ENCODE measurements at regions not wholly inside any gene's neighbourhood (a gene's known extent, or its start where the extent isn't known, plus 50 kb on each side); places are given as distances from the start of the nearest gene placed in this dataset.

DNA sequence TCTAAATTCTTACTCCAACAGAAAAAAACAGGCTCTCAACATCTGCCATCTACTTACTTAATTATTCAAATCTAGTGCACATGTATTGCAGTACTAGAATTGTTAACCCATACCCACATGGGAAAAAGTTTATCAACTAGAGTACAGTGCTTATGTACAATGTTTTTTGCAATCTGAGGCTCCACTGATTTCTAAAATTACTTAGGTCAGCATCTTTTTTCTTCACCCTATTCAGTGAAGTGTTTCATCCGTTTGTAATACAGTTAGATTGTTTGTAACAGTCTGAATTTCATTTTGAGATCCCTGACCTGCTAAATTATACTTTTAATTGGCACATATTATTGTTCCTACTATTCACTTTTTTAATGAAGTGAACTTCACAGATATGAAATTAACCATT is 402.2 kb downstream of the FOXA2 start:
- Histone ChIP-seq H3K9me3 (ENCODE audit: low read length) (no peaks in the 10 kb centered on the region), H3K4me1 (ENCODE audit: insufficient read depth, low read length) (no peaks in the 10 kb centered on the region), H3K36me3 (ENCODE audit: insufficient read depth, low read length) (no peaks in the 10 kb centered on the region), H3K27ac (ENCODE audit: low read depth, low read length) (no peak overlapping the region), H3K4me3 (ENCODE audit: low read length) (no peak overlapping the region), H3K27me3 (ENCODE audit: insufficient read depth, low read length, poor library complexity, severe bottlenecking) (no peaks in the 10 kb centered on the region)
- ChIA-PET CTCF (no interaction called here), POLR2A (no interaction called here)
- DNase-seq = no peak
- H3K4me3 Mint-ChIP-seq = no peak overlapping the region
- no peaks in the 10 kb centered on the region for H3K36me3 Mint-ChIP-seq
- no peak overlapping the region for H3K27ac Mint-ChIP-seq
- H3K4me1 Mint-ChIP-seq = no peaks in the 10 kb centered on the region
- peaks cover 7 to 16% (median 10%) of the 10 kb centered on the region in 5 donors for H3K9me3 Mint-ChIP-seq
- no peaks in the 10 kb centered on the region for H3K27me3 Mint-ChIP-seq

- Mint-ChIP-seq H3K27me3 (no peaks in the 10 kb centered on the region), H3K4me1 (no peaks in the 10 kb centered on the region), H3K9me3 (peaks cover 6 to 25% (median 11%) of the 10 kb centered on the region in 5 donors), H3K4me3 (no peak overlapping the region), H3K27ac (no peak overlapping the region), H3K36me3 (no peaks in the 10 kb centered on the region)
- POLR2A ChIA-PET = no interaction called here
- no peak for DNase-seq
- Histone ChIP-seq H3K9me3 (ENCODE audit: low read length) (no peaks in the 10 kb centered on the region), H3K27me3 (ENCODE audit: insufficient read depth, low read length, poor library complexity, severe bottlenecking) (no peaks in the 10 kb centered on the region), H3K4me1 (ENCODE audit: insufficient read depth, low read length) (no peaks in the 10 kb centered on the region), H3K27ac (ENCODE audit: low read depth, low read length) (no peak overlapping the region), H3K36me3 (ENCODE audit: insufficient read depth, low read length) (no peaks in the 10 kb centered on the region), H3K4me3 (ENCODE audit: low read length) (no peak overlapping the region)
- CTCF ChIA-PET = no interaction called here
Observed at GRCh38 chr20:22180244-22180643, 404.1 kb downstream of the FOXA2 start.

DNA sequence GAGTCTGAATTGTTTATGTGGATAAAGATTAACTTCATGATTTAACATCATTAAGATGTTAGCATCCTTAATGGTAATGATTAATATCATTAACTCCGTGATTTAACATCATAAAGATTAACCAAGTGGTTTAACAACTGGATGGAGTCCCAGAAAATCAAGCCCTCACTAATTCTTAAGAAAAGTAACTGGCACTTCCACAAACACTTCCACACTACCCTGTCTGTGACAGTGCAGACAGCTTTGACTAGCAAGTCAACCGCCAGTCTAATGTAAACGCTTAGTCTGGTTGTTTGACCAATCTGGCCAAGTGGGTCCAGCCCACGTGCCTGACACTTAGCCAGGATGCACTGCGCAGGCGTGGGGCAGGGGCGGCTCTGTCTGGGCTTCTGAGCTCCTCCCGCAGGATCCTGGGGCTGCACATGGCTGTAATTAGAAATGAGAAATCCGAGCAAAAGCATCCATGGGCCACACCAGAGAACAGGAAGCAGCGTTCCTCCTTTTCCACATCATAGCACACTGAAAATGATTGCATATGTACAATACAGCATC is 424.2 kb downstream of the FOXA2 start:
- H3K4me1 Mint-ChIP-seq = no peaks in the 10 kb centered on the region
- peaks cover 4 to 24% (median 20%) of the 10 kb centered on the region in 5 donors for H3K9me3 Mint-ChIP-seq
- no peak overlapping the region for H3K27ac ChIP-seq (ENCODE audit: low read depth, low read length)
- ChIA-PET CTCF (no interaction called here), POLR2A (no interaction called here)
- H3K27me3 Mint-ChIP-seq = peaks cover 0 to 4% of the 10 kb centered on the region in 2 donors
- no peaks in the 10 kb centered on the region for H3K36me3 ChIP-seq (ENCODE audit: insufficient read depth, low read length)
- no peaks in the 10 kb centered on the region for H3K9me3 ChIP-seq (ENCODE audit: low read length)
- DNase-seq = no peak
- H3K36me3 Mint-ChIP-seq = no peaks in the 10 kb centered on the region
- no peaks in the 10 kb centered on the region for H3K27me3 ChIP-seq (ENCODE audit: insufficient read depth, low read length, poor library complexity, severe bottlenecking)
- no peak overlapping the region for H3K4me3 Mint-ChIP-seq
- H3K4me3 ChIP-seq (ENCODE audit: low read length) = no peak overlapping the region
- no peak overlapping the region for H3K27ac Mint-ChIP-seq
- H3K4me1 ChIP-seq (ENCODE audit: insufficient read depth, low read length) = no peaks in the 10 kb centered on the region

- H3K4me3 ChIP-seq (ENCODE audit: low read length) = no peak overlapping the region
- H3K27ac Mint-ChIP-seq = no peak overlapping the region
- no peaks in the 10 kb centered on the region for H3K4me1 ChIP-seq (ENCODE audit: insufficient read depth, low read length)
- H3K27me3 Mint-ChIP-seq = peaks cover 0 to 4% of the 10 kb centered on the region in 2 donors
- H3K4me3 Mint-ChIP-seq = no peak overlapping the region
- POLR2A ChIA-PET = no interaction called here
- H3K9me3 ChIP-seq (ENCODE audit: low read length) = no peaks in the 10 kb centered on the region
- no peak overlapping the region for H3K27ac ChIP-seq (ENCODE audit: low read depth, low read length)
- CTCF ChIA-PET = no interaction called here
- DNase-seq = no peak
- H3K4me1 Mint-ChIP-seq = no peaks in the 10 kb centered on the region
- H3K9me3 Mint-ChIP-seq = peaks cover 7 to 23% (median 21%) of the 10 kb centered on the region in 5 donors
- no peaks in the 10 kb centered on the region for H3K27me3 ChIP-seq (ENCODE audit: insufficient read depth, low read length, poor library complexity, severe bottlenecking)
- no peaks in the 10 kb centered on the region for H3K36me3 ChIP-seq (ENCODE audit: insufficient read depth, low read length)
- H3K36me3 Mint-ChIP-seq = no peaks in the 10 kb centered on the region
Observed at GRCh38 chr20:22159276-22159675, 425.1 kb downstream of the FOXA2 start.

- no peaks in the 10 kb centered on the region for H3K4me1 ChIP-seq (ENCODE audit: insufficient read depth, low read length)
- CTCF ChIA-PET = no interaction called here
- no peak for DNase-seq
- H3K27me3 ChIP-seq (ENCODE audit: insufficient read depth, low read length, poor library complexity, severe bottlenecking) = no peaks in the 10 kb centered on the region
- H3K27ac ChIP-seq (ENCODE audit: low read depth, low read length) = no peak overlapping the region
- H3K9me3 ChIP-seq (ENCODE audit: low read length) = no peaks in the 10 kb centered on the region
- POLR2A ChIA-PET = no interaction called here
- no peaks in the 10 kb centered on the region for H3K36me3 ChIP-seq (ENCODE audit: insufficient read depth, low read length)
- Mint-ChIP-seq H3K27ac (no peak overlapping the region), H3K36me3 (no peaks in the 10 kb centered on the region), H3K4me1 (no peaks in the 10 kb centered on the region), H3K4me3 (no peak overlapping the region), H3K9me3 (peaks cover 13 to 41% (median 25%) of the 10 kb centered on the region in 5 donors), H3K27me3 (no peaks in the 10 kb centered on the region)
- no peak overlapping the region for H3K4me3 ChIP-seq (ENCODE audit: low read length)
Observed at GRCh38 chr20:22127587-22127986, 422.1 kb downstream of the PAX1 start.

DNA sequence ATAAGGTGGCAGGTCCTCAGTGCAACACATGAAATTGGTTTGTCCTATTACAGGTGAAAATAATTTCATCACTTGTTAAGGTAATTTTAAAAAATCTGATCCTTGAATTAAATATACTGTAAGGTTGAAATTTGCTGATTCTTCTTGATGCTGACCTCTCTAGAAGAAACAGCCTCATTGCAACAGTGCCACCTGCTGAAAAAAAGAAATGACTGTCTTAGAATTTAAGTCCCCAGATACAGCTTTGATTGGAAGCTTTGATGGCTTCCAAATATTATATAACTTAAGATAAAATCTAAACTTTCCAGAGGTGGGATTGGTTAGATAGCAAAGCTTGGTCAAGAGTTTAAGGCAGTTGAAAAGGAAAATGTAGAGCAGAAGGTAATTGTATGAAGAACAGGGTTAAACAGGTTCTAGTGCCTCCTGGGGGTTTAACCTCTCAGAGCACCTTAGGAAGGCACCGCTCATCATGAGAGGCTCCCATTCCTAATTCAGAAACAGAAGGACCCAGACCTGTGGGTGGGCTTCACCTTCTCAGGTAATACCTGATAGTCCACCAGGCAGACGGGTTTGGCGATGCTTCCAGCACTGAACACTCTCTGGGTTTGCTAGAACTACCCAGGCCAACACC is 401.0 kb downstream of the PAX1 start:
- Histone ChIP-seq H3K36me3 (ENCODE audit: insufficient read depth, low read length) (no peaks in the 10 kb centered on the region), H3K9me3 (ENCODE audit: low read length) (no peaks in the 10 kb centered on the region), H3K27me3 (ENCODE audit: insufficient read depth, low read length, poor library complexity, severe bottlenecking) (no peaks in the 10 kb centered on the region), H3K4me1 (ENCODE audit: insufficient read depth, low read length) (no peaks in the 10 kb centered on the region), H3K27ac (ENCODE audit: low read depth, low read length) (no peak overlapping the region), H3K4me3 (ENCODE audit: low read length) (no peak overlapping the region)
- Mint-ChIP-seq H3K4me1 (no peaks in the 10 kb centered on the region), H3K36me3 (no peaks in the 10 kb centered on the region), H3K9me3 (peaks cover 5 to 29% (median 25%) of the 10 kb centered on the region in 5 donors), H3K27ac (no peak overlapping the region), H3K27me3 (no peaks in the 10 kb centered on the region), H3K4me3 (no peak overlapping the region)
- no peak for DNase-seq
- POLR2A ChIA-PET = no interaction called here
- CTCF ChIA-PET = no interaction called here

GRCh38 chr20:22101606-22102005 is 396.1 kb downstream of the PAX1 start:
- POLR2A ChIA-PET = no interaction called here
- Histone ChIP-seq H3K9me3 (ENCODE audit: low read length) (no peaks in the 10 kb centered on the region), H3K4me3 (ENCODE audit: low read length) (no peak overlapping the region), H3K36me3 (ENCODE audit: insufficient read depth, low read length) (no peaks in the 10 kb centered on the region), H3K27me3 (ENCODE audit: insufficient read depth, low read length, poor library complexity, severe bottlenecking) (no peaks in the 10 kb centered on the region), H3K27ac (ENCODE audit: low read depth, low read length) (no peak overlapping the region), H3K4me1 (ENCODE audit: insufficient read depth, low read length) (no peaks in the 10 kb centered on the region)
- H3K9me3 Mint-ChIP-seq = peaks cover 8 to 40% (median 26%) of the 10 kb centered on the region in 5 donors
- H3K27ac Mint-ChIP-seq = no peak overlapping the region
- H3K4me1 Mint-ChIP-seq = no peaks in the 10 kb centered on the region
- no peaks in the 10 kb centered on the region for H3K27me3 Mint-ChIP-seq
- no peak overlapping the region for H3K4me3 Mint-ChIP-seq
- CTCF ChIA-PET = no interaction called here
- DNase-seq = no peak
- H3K36me3 Mint-ChIP-seq = no peaks in the 10 kb centered on the region

- no peaks in the 10 kb centered on the region for H3K4me1 ChIP-seq (ENCODE audit: insufficient read depth, low read length)
- H3K27ac Mint-ChIP-seq = no peak overlapping the region
- ChIA-PET POLR2A (no interaction called here), CTCF (no interaction called here)
- H3K9me3 ChIP-seq (ENCODE audit: low read length) = no peaks in the 10 kb centered on the region
- H3K4me1 Mint-ChIP-seq = no peaks in the 10 kb centered on the region
- H3K27ac ChIP-seq (ENCODE audit: low read depth, low read length) = no peak overlapping the region
- H3K4me3 Mint-ChIP-seq = no peak overlapping the region
- no peak for DNase-seq
- H3K9me3 Mint-ChIP-seq = peaks cover 8 to 39% (median 26%) of the 10 kb centered on the region in 5 donors
- H3K27me3 ChIP-seq (ENCODE audit: insufficient read depth, low read length, poor library complexity, severe bottlenecking) = no peaks in the 10 kb centered on the region
- no peaks in the 10 kb centered on the region for H3K36me3 ChIP-seq (ENCODE audit: insufficient read depth, low read length)
- H3K27me3 Mint-ChIP-seq = no peaks in the 10 kb centered on the region
- H3K36me3 Mint-ChIP-seq = no peaks in the 10 kb centered on the region
- no peak overlapping the region for H3K4me3 ChIP-seq (ENCODE audit: low read length)
Observed at GRCh38 chr20:22100686-22101085, 395.2 kb downstream of the PAX1 start.
